ENCODE measurements at regions not wholly inside any gene's neighbourhood (a gene's known extent, or its start where the extent isn't known, plus 50 kb on each side); places are given as distances from the start of the nearest gene placed in this dataset.

- no peak for DNase-seq (ENCODE audit: low read depth)
Observed at GRCh38 chr22:27638329-27639233, 163.0 kb downstream of the MN1 start.

- no peak for DNase-seq (ENCODE audit: low read depth)
Observed at GRCh38 chr22:27639248-27640086, 162.1 kb downstream of the MN1 start.

GRCh38 chr22:27641049-27641795, 160.3 kb downstream of the MN1 start:
- no peak for DNase-seq (ENCODE audit: low read depth)

GRCh38 chr22:27642104-27642800, 159.3 kb downstream of the MN1 start:
- DNase-seq (ENCODE audit: low read depth): no peak

- no peak for DNase-seq (ENCODE audit: low read depth)
Observed at GRCh38 chr22:27643907-27644306, 157.6 kb downstream of the MN1 start.

GRCh38 chr22:27644566-27644965, 157.0 kb downstream of the MN1 start:
- DNase-seq (ENCODE audit: low read depth): no peak

GRCh38 chr22:27647540-27647939, 154.0 kb downstream of the MN1 start:
- no peak for DNase-seq (ENCODE audit: low read depth)

GRCh38 chr22:27648074-27648473, 153.5 kb downstream of the MN1 start:
- no peak for DNase-seq (ENCODE audit: low read depth)

GRCh38 chr22:27648853-27649252, 152.7 kb downstream of the MN1 start:
- no peak for DNase-seq (ENCODE audit: low read depth)

GRCh38 chr22:27650572-27650971, 151.0 kb downstream of the MN1 start:
- DNase-seq (ENCODE audit: low read depth): no peak

- DNase-seq (ENCODE audit: low read depth): no peak
Observed at GRCh38 chr22:27650985-27651384, 150.6 kb downstream of the MN1 start.

- no peak for DNase-seq (ENCODE audit: low read depth)
Observed at GRCh38 chr22:27651486-27651885, 150.1 kb downstream of the MN1 start.

GRCh38 chr22:27654546-27655445, 146.8 kb downstream of the MN1 start:
- DNase-seq (ENCODE audit: low read depth): no peak

- no peak for DNase-seq (ENCODE audit: low read depth)
Observed at GRCh38 chr22:27655582-27656185, 145.9 kb downstream of the MN1 start.

GRCh38 chr22:27656970-27657369, 144.6 kb downstream of the MN1 start:
- DNase-seq (ENCODE audit: low read depth): no peak

- DNase-seq (ENCODE audit: low read depth): no peak
Observed at GRCh38 chr22:27660306-27660705, 141.2 kb downstream of the MN1 start.

- no peak for DNase-seq (ENCODE audit: low read depth)
Observed at GRCh38 chr22:27662359-27663301, 138.9 kb downstream of the MN1 start.

GRCh38 chr22:27663812-27664211, 137.7 kb downstream of the MN1 start:
- no peak for DNase-seq (ENCODE audit: low read depth)

All from stimulated activated CD8-positive, alpha-beta memory T cell treated with anti-CD3 and anti-CD28 coated beads, Interleukin-15, amount 100 ng/mL, for 24 hours (primary cell).